Suprapubic skin (tissue), 4 donors: ENCODE measurements at regions not wholly inside any gene's neighbourhood (a gene's known extent, or its start where the extent isn't known, plus 50 kb on each side); places are given as distances from the start of the nearest gene placed in this dataset.

Source experiments
- DNase-seq, 2 donors: peaks; one replicate each; pipeline ENCODE4 v3.0.0-alpha.2; 2019; ENCODE audit warnings: low spot score in 2 of 2
- H3K27ac ChIP-seq: fragments of 200-600 bp; sonication (generic); one replicate; pipeline ENCODE4 v1.5.1; 2019
- H3K27me3 ChIP-seq: fragments of 200-600 bp; sonication (generic); one replicate; pipeline ENCODE4 v1.5.1; 2019
- H3K36me3 ChIP-seq: fragments of 200-600 bp; sonication (generic); one replicate; pipeline ENCODE4 v1.5.1; 2019
- H3K4me1 ChIP-seq: fragments of 200-600 bp; sonication (generic); one replicate; pipeline ENCODE4 v1.5.1; 2019
- H3K4me3 ChIP-seq: fragments of 200-600 bp; sonication (generic); one replicate; pipeline ENCODE4 v1.5.1; 2019; ENCODE audit warnings: mild to moderate bottlenecking
- H3K9me3 ChIP-seq: fragments of 200-600 bp; sonication (generic); one replicate; pipeline ENCODE4 v1.5.1; 2019
- CTCF ChIP-seq, 2 donors: fragments of 200-600 bp in 1 of 2; fragments of 450-650 bp in 1 of 2; sonication (generic) in 1 of 2; IDR thresholded peaks; one replicate each; pipeline ENCODE4 v1.5.1; 2016 to 2019; ENCODE audit warnings: antibody characterized with exemption in 2 of 2, mild to moderate bottlenecking in 1 of 2, moderate library complexity in 1 of 2
- EP300 ChIP-seq: sonication (generic); formaldehyde crosslinking; IDR thresholded peaks from one replicate; pipeline ENCODE4 v1.6.1; 2017; ENCODE audit warnings: antibody characterized with exemption
- POLR2A ChIP-seq, 2 donors: fragments of 450-650 bp; IDR thresholded peaks; one replicate each; pipeline ENCODE4 v1.6.1; 2017; ENCODE audit warnings: antibody characterized with exemption in 2 of 2, mild to moderate bottlenecking in 2 of 2, moderate library complexity in 2 of 2
- POLR2AphosphoS5 ChIP-seq, 3 donors: sonication (generic); formaldehyde crosslinking; IDR thresholded peaks; one replicate each; pipeline ENCODE4 v1.6.1; 2017; ENCODE audit warnings: antibody characterized with exemption in 3 of 3
- WGBS: methylation state at CpG from one replicate; pipeline ENCODE4 v1.1.5; 2018; 5-methylcytosine and 5-hydroxymethylcytosine counted together

GRCh38 chr6:148217921-148218320, 124.7 kb upstream of the SASH1 start:
- H3K36me3 ChIP-seq = no peaks in the 10 kb centered on the region

GRCh38 chr6:148218542-148219258, 123.9 kb upstream of the SASH1 start:
- H3K27ac ChIP-seq = no peak overlapping the region
- no peaks in the 10 kb centered on the region for H3K27me3 ChIP-seq
- H3K4me3 ChIP-seq = no peak overlapping the region
- no peaks in the 10 kb centered on the region for H3K36me3 ChIP-seq
- H3K9me3 ChIP-seq = no peaks in the 10 kb centered on the region
- 74% methylated on average over 3 of the region's 3 CpGs for WGBS
- DNase-seq = no peak
- H3K4me1 ChIP-seq = peaks cover 4% of the 10 kb centered on the region
- TF ChIP-seq CTCF (IDR thresholded peaks at IDR 0.05) (no peak), POLR2A (IDR thresholded peaks at IDR 0.05) (no peak), EP300 (no peak), POLR2AphosphoS5 (IDR thresholded peaks at IDR 0.05) (no peak)

More at GRCh38 chr6:148217921-148218320, 124.7 kb upstream of the SASH1 start:
- Histone ChIP-seq H3K27ac (no peak overlapping the region), H3K4me1 (peaks cover 4% of the 10 kb centered on the region), H3K27me3 (no peaks in the 10 kb centered on the region), H3K9me3 (no peaks in the 10 kb centered on the region), H3K4me3 (no peak overlapping the region)
- WGBS = 44% methylated on average over 3 of the region's 3 CpGs
- TF ChIP-seq EP300 (no peak), CTCF (IDR thresholded peaks at IDR 0.05) (no peak), POLR2A (IDR thresholded peaks at IDR 0.05) (no peak), POLR2AphosphoS5 (IDR thresholded peaks at IDR 0.05) (no peak)
- DNase-seq = no peak

GRCh38 chr6:148221196-148221979, 121.2 kb upstream of the SASH1 start:
- Histone ChIP-seq H3K36me3 (no peaks in the 10 kb centered on the region), H3K4me3 (no peak overlapping the region), H3K27me3 (no peaks in the 10 kb centered on the region), H3K27ac (no peak overlapping the region), H3K4me1 (peaks cover 4% of the 10 kb centered on the region), H3K9me3 (no peaks in the 10 kb centered on the region)
- no peak for TF ChIP-seq EP300
- TF ChIP-seq CTCF (IDR thresholded peaks at IDR 0.05) = no peak
- TF ChIP-seq POLR2AphosphoS5 (IDR thresholded peaks at IDR 0.05) = no peak
- TF ChIP-seq POLR2A (IDR thresholded peaks at IDR 0.05) = no peak
- no peak for DNase-seq
- WGBS = 71% methylated on average over 6 of the region's 6 CpGs

GRCh38 chr6:148222376-148222775, 120.3 kb upstream of the SASH1 start:
- DNase-seq = no peak
- H3K27ac ChIP-seq = no peak overlapping the region
- no peaks in the 10 kb centered on the region for H3K36me3 ChIP-seq
- TF ChIP-seq POLR2AphosphoS5 (IDR thresholded peaks at IDR 0.05) (no peak), CTCF (IDR thresholded peaks at IDR 0.05) (no peak), POLR2A (IDR thresholded peaks at IDR 0.05) (no peak), EP300 (no peak)
- no peaks in the 10 kb centered on the region for H3K9me3 ChIP-seq
- H3K27me3 ChIP-seq = no peaks in the 10 kb centered on the region
- no peak overlapping the region for H3K4me3 ChIP-seq
- WGBS = 75% methylated on average over 3 of the region's 3 CpGs
- peaks cover 4% of the 10 kb centered on the region for H3K4me1 ChIP-seq

- H3K36me3 ChIP-seq = no peaks in the 10 kb centered on the region
- TF ChIP-seq POLR2AphosphoS5 (IDR thresholded peaks at IDR 0.05) = no peak
- no peak for TF ChIP-seq POLR2A (IDR thresholded peaks at IDR 0.05)
- no peak for TF ChIP-seq EP300
- TF ChIP-seq CTCF (IDR thresholded peaks at IDR 0.05) = no peak
- whole genome bisulfite sequencing = 77% methylated on average over 6 of the region's 6 CpGs
- H3K27me3 ChIP-seq = no peaks in the 10 kb centered on the region
- H3K9me3 ChIP-seq = no peaks in the 10 kb centered on the region
- H3K4me1 ChIP-seq = peaks cover 4% of the 10 kb centered on the region
- no peak overlapping the region for H3K4me3 ChIP-seq
- DNase-seq = no peak
- no peak overlapping the region for H3K27ac ChIP-seq
Measured at GRCh38 chr6:148222846-148223245, 119.8 kb upstream of the SASH1 start.
